ENCODE measurements at regions not wholly inside any gene's neighbourhood (a gene's known extent, or its start where the extent isn't known, plus 50 kb on each side); places are given as distances from the start of the nearest gene placed in this dataset.

DNA sequence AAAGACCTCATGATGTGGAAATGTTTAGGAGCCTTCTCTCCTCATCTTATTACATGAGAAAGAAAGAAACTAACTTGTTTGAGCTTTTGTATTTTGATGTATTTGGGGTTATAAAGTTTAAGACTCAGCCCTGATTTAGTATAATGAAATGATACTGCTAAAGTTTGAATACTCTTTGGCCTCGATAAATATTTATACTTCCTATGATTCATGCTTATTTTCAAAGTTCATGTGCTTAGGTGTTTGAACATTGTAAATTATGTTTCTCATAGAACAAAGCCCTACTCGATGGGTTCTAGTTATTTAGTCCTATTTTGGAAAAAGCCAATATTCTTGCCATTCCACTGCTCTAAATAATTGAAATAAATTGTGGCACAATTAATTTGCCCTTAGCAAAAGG, 303.2 kb downstream of the ZWINT start:
- TF ChIP-seq FOXM1 (IDR thresholded peaks at IDR 0.05; ENCODE audit: borderline replicate concordance) = no peak
- no peak for TF ChIP-seq BHLHE40 (IDR thresholded peaks at IDR 0.05; ENCODE audit: borderline replicate concordance)
- no peak for TF ChIP-seq SUZ12 (IDR thresholded peaks at IDR 0.05)
- no peak for TF ChIP-seq SP1 (IDR thresholded peaks at IDR 0.05)
- no peak for TF ChIP-seq HDGF (IDR thresholded peaks at IDR 0.05; ENCODE audit: borderline replicate concordance)
- TF ChIP-seq TARDBP (IDR thresholded peaks at IDR 0.05) = no peak
- no peak for TF ChIP-seq ELF4 (IDR thresholded peaks at IDR 0.05)
- TF ChIP-seq L3MBTL2 (conservative IDR thresholded peaks at IDR 0.05) = no peak
- no peak for TF ChIP-seq FOXA1 (IDR thresholded peaks at IDR 0.05)
